SK-N-SH (cell line): ENCODE measurements at regions not wholly inside any gene's neighbourhood (a gene's known extent, or its start where the extent isn't known, plus 50 kb on each side); places are given as distances from the start of the nearest gene placed in this dataset.

Experiments
- CTCF ChIP-seq: fragments of 200-600 bp; sonication (generic); IDR thresholded peaks from 2 replicates; pipeline ENCODE4 v1.6.1; 2017; ENCODE audit warnings: antibody characterized with exemption, mild to moderate bottlenecking, moderate library complexity
- EP300 ChIP-seq, 2 experiments: IDR thresholded peaks; 2 replicates each; pipeline versions ENCODE4 v1.4.0 to v1.6.1; 2012; ENCODE audit warnings: borderline replicate concordance in 1 of 2, low read depth in 1 of 2, low read length in 1 of 2
- EZH2phosphoT487 ChIP-seq: fragments of 200-600 bp; sonication (generic); IDR thresholded peaks from 2 replicates; pipeline ENCODE4 v1.6.1; 2017; ENCODE audit warnings: low read depth, mixed run types, mild to moderate bottlenecking, antibody characterized with exemption, moderate library complexity, borderline replicate concordance
- RAD21 ChIP-seq: IDR thresholded peaks from 2 replicates; pipeline ENCODE4 v1.6.1; 2012; ENCODE audit warnings: mild to moderate bottlenecking, low read length
- RFX5 ChIP-seq: IDR thresholded peaks from 2 replicates; pipeline ENCODE4 v1.6.1; 2012; ENCODE audit warnings: mild to moderate bottlenecking, improper control_type of control experiment, low read length
- SMC3 ChIP-seq: IDR thresholded peaks from 2 replicates; pipeline ENCODE4 v1.6.1; 2012; ENCODE audit warnings: low read depth, low read length, improper control_type of control experiment
- TAF1 ChIP-seq: IDR thresholded peaks from 2 replicates; pipeline ENCODE4 v1.6.1; 2012; ENCODE audit warnings: low read depth, mild to moderate bottlenecking, low read length, moderate library complexity, borderline replicate concordance
- TEAD4 ChIP-seq: IDR thresholded peaks from 2 replicates; pipeline ENCODE4 v1.4.0; 2012; ENCODE audit warnings: mild to moderate bottlenecking, borderline replicate concordance; ENCODE audit not compliant: insufficient read depth

DNA sequence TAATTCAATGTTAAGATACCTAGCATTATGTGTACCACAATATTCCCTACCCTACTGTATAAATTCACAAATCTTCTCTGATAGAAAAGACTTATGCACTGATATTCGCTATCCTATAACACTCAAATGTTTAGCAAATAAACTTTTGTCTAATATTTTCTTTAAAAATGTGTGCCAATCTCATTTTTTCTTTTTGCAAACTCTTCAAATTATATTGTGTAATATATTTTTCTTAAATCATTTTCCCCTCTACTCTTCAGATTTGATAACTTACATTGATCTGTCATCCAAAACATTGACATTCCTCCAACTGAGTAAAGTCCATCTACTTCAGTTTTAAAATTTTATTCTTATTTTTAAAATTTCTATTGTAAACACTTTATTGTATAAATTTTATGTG is 240.2 kb upstream of the CNTNAP2 start:
- TF ChIP-seq RAD21 (no peak), EZH2phosphoT487 (no peak), CTCF (no peak), EP300 (IDR thresholded peaks at IDR 0.05; ENCODE audit: borderline replicate concordance in 1 of 2, low read depth in 1 of 2, low read length in 1 of 2) (no peak), RFX5 (no peak), TEAD4 (no peak), TAF1 (no peak), SMC3 (no peak)
